Central memory CD8-positive, alpha-beta T cell (primary cell): ENCODE measurements at regions not wholly inside any gene's neighbourhood (a gene's known extent, or its start where the extent isn't known, plus 50 kb on each side); places are given as distances from the start of the nearest gene placed in this dataset.
"Not testable (repeated sequence)": the region's sequence is repeated elsewhere in the genome, so short reads cannot be mapped to it uniquely, and the experiment has no call there.

ENCODE experiments used
- ATAC-seq: fragments of 150-1000 bp; cut with Tn5 transposase; replicated peaks from 2 replicates; pipeline ENCODE4 v1.10.0; 2022; ENCODE audit warnings: mild to moderate bottlenecking, moderate FRiP score, moderate number of reproducible peaks; ENCODE audit not compliant: poor library complexity, severe bottlenecking; ENCODE audit errors: extremely low read depth
- DNase-seq, 2 donors: peaks; one replicate each; pipeline ENCODE4 v3.0.0; 2021; ENCODE audit warnings: low spot score in 2 of 2
- H3K27ac Mint-ChIP-seq: one replicate; pipeline ENCODE4 v1.8.0; 2022; ENCODE audit warnings: low read depth, mild to moderate bottlenecking, moderate library complexity, mixed read lengths
- H3K27me3 Mint-ChIP-seq: one replicate; pipeline ENCODE4 v1.8.0; 2022; ENCODE audit warnings: mixed read lengths
- H3K36me3 Mint-ChIP-seq: one replicate; pipeline ENCODE4 v1.8.0; 2022; ENCODE audit warnings: mild to moderate bottlenecking, moderate library complexity, mixed read lengths; ENCODE audit not compliant: insufficient read depth
- H3K4me1 Mint-ChIP-seq: one replicate; pipeline ENCODE4 v1.8.0; 2022; ENCODE audit warnings: mixed read lengths
- H3K4me3 Mint-ChIP-seq: one replicate; pipeline ENCODE4 v1.8.0; 2022; ENCODE audit warnings: mild to moderate bottlenecking, moderate library complexity, mixed read lengths
- H3K9me3 Mint-ChIP-seq: one replicate; pipeline ENCODE4 v1.8.0; 2022; ENCODE audit warnings: mixed read lengths

- no peaks in the 10 kb centered on the region for H3K27me3 Mint-ChIP-seq
- H3K27ac Mint-ChIP-seq: no peak overlapping the region
- H3K9me3 Mint-ChIP-seq: peaks cover 9% of the 10 kb centered on the region
- ATAC-seq (no peak), DNase-seq (no peak)
- H3K4me3 Mint-ChIP-seq: no peak overlapping the region
- no peaks in the 10 kb centered on the region for H3K4me1 Mint-ChIP-seq
- no peaks in the 10 kb centered on the region for H3K36me3 Mint-ChIP-seq
These were observed 265.5 kb upstream of the POT1 start for GRCh38 chr7:125195156-125195555.

- Mint-ChIP-seq H3K27me3 (no peaks in the 10 kb centered on the region), H3K27ac (no peak overlapping the region), H3K4me3 (no peak overlapping the region), H3K36me3 (no peaks in the 10 kb centered on the region), H3K4me1 (no peaks in the 10 kb centered on the region), H3K9me3 (peaks cover 9% of the 10 kb centered on the region)
- ATAC-seq (no peak), DNase-seq (no peak)
These were observed 263.6 kb upstream of the POT1 start for GRCh38 chr7:125193263-125193662.

GRCh38 chr7:125184801-125185200 lies 255.2 kb upstream of the POT1 start:
- Mint-ChIP-seq H3K4me3 (no peak overlapping the region), H3K9me3 (peaks cover 13% of the 10 kb centered on the region), H3K27me3 (no peaks in the 10 kb centered on the region), H3K27ac (no peak overlapping the region), H3K36me3 (peaks cover 1% of the 10 kb centered on the region), H3K4me1 (no peaks in the 10 kb centered on the region)
- DNase-seq (no peak), ATAC-seq (no peak)

DNA sequence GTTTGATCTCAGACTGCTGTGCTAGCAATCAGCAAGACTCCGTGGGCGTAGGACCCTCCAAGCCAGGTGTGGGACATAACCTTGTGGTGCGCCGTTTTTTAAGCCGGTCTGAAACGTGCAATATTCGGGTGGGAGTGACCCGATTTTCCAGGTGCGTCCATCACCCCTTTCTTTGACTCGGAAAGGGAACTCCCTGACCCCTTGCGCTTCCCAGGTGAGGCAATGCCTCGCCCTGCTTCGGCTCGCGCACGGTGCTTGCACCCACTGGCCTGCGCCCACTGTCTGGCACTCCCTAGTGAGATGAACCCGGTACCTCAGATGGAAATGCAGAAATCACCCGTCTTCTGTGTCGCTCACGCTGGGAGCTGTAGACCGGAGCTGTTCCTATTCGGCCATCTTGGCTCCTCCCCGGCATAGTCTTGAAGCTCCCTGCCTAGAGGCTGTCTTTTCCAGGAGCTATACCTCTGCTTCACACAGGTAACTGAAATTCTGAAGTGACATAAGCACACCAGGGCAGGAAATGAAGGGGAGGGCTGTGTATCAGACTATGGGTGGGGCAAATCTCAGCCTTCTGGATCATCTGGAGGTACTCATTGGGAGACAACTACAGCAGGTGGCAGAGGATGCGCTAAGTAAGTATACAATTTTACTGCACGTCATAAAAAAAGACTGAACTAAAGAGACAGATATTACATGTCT lies 252.1 kb upstream of the POT1 start:
- H3K4me1 Mint-ChIP-seq, H3K4me3 Mint-ChIP-seq, H3K36me3 Mint-ChIP-seq, H3K9me3 Mint-ChIP-seq, H3K27me3 Mint-ChIP-seq, H3K27ac Mint-ChIP-seq, DNase-seq, ATAC-seq: not testable (repeated sequence)

DNA sequence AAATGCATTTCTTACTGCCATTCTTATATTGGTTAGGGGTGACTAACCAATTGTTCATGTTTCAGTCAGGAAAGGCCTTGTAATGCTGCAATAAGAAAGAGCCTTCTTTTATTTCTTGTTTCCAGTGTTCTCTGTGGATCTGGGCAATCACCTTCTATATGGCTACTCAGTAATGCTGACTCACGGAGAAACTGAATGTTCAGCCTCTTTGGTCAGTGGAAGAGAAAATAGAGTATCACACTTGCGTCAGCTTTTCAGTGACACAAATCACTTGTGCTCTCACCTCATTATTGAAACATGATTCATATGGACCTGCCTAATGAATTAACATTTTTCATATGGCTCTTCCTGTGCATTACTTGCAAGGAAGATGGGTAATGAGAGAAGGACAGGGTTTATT lies 243.9 kb upstream of the POT1 start:
- no peak for ATAC-seq
- H3K9me3 Mint-ChIP-seq: no peaks in the 10 kb centered on the region
- H3K4me1 Mint-ChIP-seq: no peaks in the 10 kb centered on the region
- H3K27me3 Mint-ChIP-seq: no peaks in the 10 kb centered on the region
- no peak overlapping the region for H3K27ac Mint-ChIP-seq
- no peaks in the 10 kb centered on the region for H3K36me3 Mint-ChIP-seq
- H3K4me3 Mint-ChIP-seq: no peak overlapping the region
- DNase-seq: no peak

DNA sequence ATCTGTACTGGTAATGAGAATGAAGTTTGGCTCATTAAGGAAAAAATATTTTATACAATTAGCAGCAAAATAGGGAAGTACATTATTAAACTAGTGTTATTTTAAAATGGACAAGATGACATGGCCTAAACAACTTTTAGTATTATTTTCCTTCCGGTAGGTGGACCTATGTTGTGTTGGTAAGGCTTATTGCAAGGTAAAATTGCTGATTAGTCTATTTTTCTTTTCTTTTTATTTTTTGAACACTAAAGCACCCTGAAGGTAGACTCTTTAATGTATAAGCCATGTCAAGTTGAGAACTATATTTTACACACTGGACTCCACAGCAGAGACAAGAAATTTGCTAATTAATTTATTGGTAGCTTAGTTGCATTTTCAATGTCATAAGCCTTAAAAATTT lies 239.5 kb upstream of the POT1 start:
- ATAC-seq (no peak), DNase-seq (no peak)
- no peaks in the 10 kb centered on the region for H3K36me3 Mint-ChIP-seq
- no peak overlapping the region for H3K4me3 Mint-ChIP-seq
- peaks cover 8% of the 10 kb centered on the region for H3K9me3 Mint-ChIP-seq
- no peaks in the 10 kb centered on the region for H3K4me1 Mint-ChIP-seq
- no peaks in the 10 kb centered on the region for H3K27me3 Mint-ChIP-seq
- H3K27ac Mint-ChIP-seq: no peak overlapping the region

- no peaks in the 10 kb centered on the region for H3K4me1 Mint-ChIP-seq
These were observed 225.3 kb upstream of the POT1 start for GRCh38 chr7:125154930-125155329.

DNA sequence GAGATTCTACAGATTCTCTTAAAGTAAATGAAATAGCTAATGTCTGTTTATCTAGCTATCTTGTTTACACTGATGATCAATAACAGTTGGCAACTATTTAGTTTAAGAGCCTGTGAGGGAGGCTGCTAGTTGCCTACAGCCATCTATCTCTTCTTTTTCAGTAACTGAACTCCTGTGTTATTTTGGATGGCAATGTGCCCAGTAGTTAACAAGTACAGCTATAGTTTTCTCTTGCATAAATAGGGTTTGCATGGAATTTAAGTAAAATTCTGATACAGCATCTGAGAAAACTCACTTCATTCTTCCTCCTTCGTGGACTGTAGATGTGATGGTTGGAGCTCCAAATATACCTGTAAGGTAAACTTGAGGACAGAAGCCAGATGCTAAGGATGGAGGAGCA lies 219.5 kb upstream of the POT1 start:
- peaks cover 7% of the 10 kb centered on the region for H3K9me3 Mint-ChIP-seq
- ATAC-seq: no peak
- DNase-seq: no peak
- H3K4me3 Mint-ChIP-seq: no peak overlapping the region
- H3K27ac Mint-ChIP-seq: no peak overlapping the region
- no peaks in the 10 kb centered on the region for H3K27me3 Mint-ChIP-seq
- no peaks in the 10 kb centered on the region for H3K4me1 Mint-ChIP-seq
- no peaks in the 10 kb centered on the region for H3K36me3 Mint-ChIP-seq

More at GRCh38 chr7:125154930-125155329, 225.3 kb upstream of the POT1 start:
- no peak overlapping the region for H3K27ac Mint-ChIP-seq
- no peak overlapping the region for H3K4me3 Mint-ChIP-seq
- no peaks in the 10 kb centered on the region for H3K27me3 Mint-ChIP-seq
- DNase-seq (no peak), ATAC-seq (no peak)
- H3K9me3 Mint-ChIP-seq: peaks cover 2% of the 10 kb centered on the region
- H3K36me3 Mint-ChIP-seq: no peaks in the 10 kb centered on the region

GRCh38 chr7:125147047-125147446 lies 217.4 kb upstream of the POT1 start:
- no peaks in the 10 kb centered on the region for H3K4me1 Mint-ChIP-seq
- no peaks in the 10 kb centered on the region for H3K36me3 Mint-ChIP-seq
- no peak for DNase-seq
- peaks cover 7% of the 10 kb centered on the region for H3K9me3 Mint-ChIP-seq
- no peak for ATAC-seq
- no peak overlapping the region for H3K4me3 Mint-ChIP-seq
- H3K27ac Mint-ChIP-seq: no peak overlapping the region
- H3K27me3 Mint-ChIP-seq: no peaks in the 10 kb centered on the region

DNA sequence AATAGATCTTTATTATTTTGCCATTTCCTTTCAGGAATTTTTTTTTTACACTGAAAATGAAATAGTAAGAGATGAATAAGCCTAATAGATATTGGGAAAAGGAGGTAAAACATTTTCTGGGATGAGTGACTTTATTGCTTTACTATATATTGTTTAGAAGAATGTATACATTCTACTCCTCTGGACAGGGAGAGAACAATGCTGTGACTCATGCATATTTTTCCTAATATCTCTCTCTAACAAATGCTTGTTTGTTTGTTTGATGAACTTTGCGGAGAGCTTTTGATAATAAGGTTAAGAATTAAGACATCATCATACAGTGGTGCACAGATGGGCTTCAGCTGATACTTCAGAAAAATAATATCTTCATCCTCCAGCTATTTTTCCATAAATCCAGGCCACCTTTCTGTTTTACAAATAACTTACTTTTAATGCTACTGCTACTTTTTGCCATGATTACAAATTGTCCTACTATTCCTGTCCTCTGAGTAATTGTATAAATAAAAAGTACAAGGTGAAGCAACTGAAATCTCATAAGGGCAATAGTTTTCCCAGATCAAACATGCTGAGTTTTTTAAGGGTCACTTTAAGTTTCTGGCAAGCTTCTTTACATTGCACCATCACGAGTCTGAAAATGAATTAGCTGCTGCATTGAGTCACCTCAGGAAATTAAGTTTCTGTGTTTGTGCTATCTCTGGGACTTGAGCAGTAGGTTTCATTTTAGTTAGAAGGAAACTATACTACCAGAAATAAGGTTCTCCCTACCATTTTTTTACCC lies 207.3 kb upstream of the POT1 start:
- no peak overlapping the region for H3K4me3 Mint-ChIP-seq
- DNase-seq (no peak), ATAC-seq (no peak)
- H3K4me1 Mint-ChIP-seq: no peaks in the 10 kb centered on the region
- no peaks in the 10 kb centered on the region for H3K27me3 Mint-ChIP-seq
- no peaks in the 10 kb centered on the region for H3K36me3 Mint-ChIP-seq
- H3K9me3 Mint-ChIP-seq: peaks cover 5% of the 10 kb centered on the region
- no peak overlapping the region for H3K27ac Mint-ChIP-seq

- ATAC-seq (no peak), DNase-seq (no peak)
- Mint-ChIP-seq H3K27me3 (no peaks in the 10 kb centered on the region), H3K4me3 (no peak overlapping the region), H3K36me3 (no peaks in the 10 kb centered on the region), H3K9me3 (peaks cover 5% of the 10 kb centered on the region), H3K4me1 (no peaks in the 10 kb centered on the region), H3K27ac (no peak overlapping the region)
These were observed 206.7 kb upstream of the POT1 start for GRCh38 chr7:125136341-125136740.

DNA sequence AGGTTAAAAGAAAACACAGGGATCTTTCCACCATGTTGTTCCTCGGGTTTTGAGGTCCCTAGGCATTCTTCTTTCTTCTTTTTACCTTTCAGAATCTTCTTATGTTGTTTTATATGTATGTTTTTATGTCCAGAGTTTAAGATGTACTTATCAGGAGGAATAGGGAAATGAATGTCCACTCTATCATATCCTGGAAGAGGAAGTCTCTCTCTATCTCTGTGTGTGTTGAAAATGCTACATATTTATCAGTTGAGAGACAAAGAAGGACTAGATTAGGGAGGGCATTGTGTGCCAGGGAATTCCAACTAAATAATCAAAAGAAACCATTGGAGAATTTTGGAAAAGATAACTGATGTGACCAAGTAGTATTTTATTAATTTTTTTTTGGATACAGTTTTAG lies 200.5 kb upstream of the POT1 start:
- peaks cover 19% of the 10 kb centered on the region for H3K9me3 Mint-ChIP-seq
- DNase-seq (no peak), ATAC-seq (no peak)
- H3K27ac Mint-ChIP-seq: no peak overlapping the region
- no peaks in the 10 kb centered on the region for H3K4me1 Mint-ChIP-seq
- no peak overlapping the region for H3K4me3 Mint-ChIP-seq
- no peaks in the 10 kb centered on the region for H3K27me3 Mint-ChIP-seq
- no peaks in the 10 kb centered on the region for H3K36me3 Mint-ChIP-seq

DNA sequence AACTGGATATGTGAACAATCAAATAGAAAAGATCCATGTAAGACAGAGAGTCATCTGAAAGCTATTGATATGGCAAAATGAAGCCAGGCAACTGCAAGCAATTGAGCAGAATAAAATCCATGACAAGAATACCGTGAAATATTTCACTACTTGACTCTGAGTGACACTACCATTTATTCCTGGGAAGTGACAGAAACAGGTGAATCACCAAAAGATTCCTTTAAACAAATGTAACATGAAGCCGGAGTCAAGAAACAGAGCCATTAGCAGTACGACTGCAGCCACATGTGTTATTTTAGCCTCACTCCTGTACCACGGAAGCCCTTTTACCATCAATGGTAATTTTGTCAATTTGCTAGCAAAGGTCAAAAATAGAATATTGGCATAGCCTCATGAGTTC lies 197.7 kb upstream of the POT1 start:
- DNase-seq: no peak
- Mint-ChIP-seq H3K4me3 (no peak overlapping the region), H3K36me3 (no peaks in the 10 kb centered on the region), H3K27me3 (no peaks in the 10 kb centered on the region), H3K27ac (no peak overlapping the region), H3K4me1 (no peaks in the 10 kb centered on the region), H3K9me3 (peaks cover 19% of the 10 kb centered on the region)
- no peak for ATAC-seq
